HL-60/S4 treated with retinoic acid at 250 ng/mL for 4 days and 3 days (cell line): ENCODE measurements at regions not wholly inside any gene's neighbourhood (a gene's known extent, or its start where the extent isn't known, plus 50 kb on each side); places are given as distances from the start of the nearest gene placed in this dataset.
"Not testable (repeated sequence)": the region's sequence is repeated elsewhere in the genome, so short reads cannot be mapped to it uniquely, and the experiment has no call there.

Experiments
- in situ Hi-C: fragments of 300-500 bp; cut with MboI; formaldehyde crosslinking; loops from 2 replicates; pipeline ENCODE4 v1.7.0; 2022; ENCODE audit warnings: low sequenced_read_pairs

GRCh38 chr18:22790545-22791309, 142.4 kb upstream of the RBBP8 start:
- in situ Hi-C loops = no loop called here

GRCh38 chr18:22791310-22791610, 141.9 kb upstream of the RBBP8 start:
- in situ Hi-C loops = no loop called here

- in situ Hi-C loops = no loop called here
Measured at GRCh38 chr18:22796113-22796512, 137.0 kb upstream of the RBBP8 start.

DNA sequence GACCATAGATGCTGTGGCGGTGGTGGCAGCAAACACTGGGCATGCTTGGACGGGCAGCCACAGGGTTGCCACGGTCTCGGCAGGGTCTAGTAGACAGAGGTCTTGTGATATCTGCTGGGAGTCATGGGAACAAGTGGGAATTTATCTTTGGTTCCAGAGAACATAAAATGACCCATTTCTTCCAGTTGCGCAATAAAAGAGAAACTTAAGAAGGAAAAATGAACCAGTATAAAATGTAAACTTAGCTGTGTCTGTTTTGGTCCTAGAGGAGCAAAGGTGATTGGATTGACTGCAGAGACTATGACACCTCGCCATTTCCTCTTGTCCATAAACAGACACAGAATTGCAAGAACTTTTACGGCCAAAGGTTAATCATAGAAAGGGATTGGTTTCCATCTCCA, 132.6 kb upstream of the RBBP8 start:
- in situ Hi-C loops = loop anchor here (25.0 kb wide), 2 partner anchors 187 to 612 kb away; no protein-coding TSS in a partner anchor

DNA sequence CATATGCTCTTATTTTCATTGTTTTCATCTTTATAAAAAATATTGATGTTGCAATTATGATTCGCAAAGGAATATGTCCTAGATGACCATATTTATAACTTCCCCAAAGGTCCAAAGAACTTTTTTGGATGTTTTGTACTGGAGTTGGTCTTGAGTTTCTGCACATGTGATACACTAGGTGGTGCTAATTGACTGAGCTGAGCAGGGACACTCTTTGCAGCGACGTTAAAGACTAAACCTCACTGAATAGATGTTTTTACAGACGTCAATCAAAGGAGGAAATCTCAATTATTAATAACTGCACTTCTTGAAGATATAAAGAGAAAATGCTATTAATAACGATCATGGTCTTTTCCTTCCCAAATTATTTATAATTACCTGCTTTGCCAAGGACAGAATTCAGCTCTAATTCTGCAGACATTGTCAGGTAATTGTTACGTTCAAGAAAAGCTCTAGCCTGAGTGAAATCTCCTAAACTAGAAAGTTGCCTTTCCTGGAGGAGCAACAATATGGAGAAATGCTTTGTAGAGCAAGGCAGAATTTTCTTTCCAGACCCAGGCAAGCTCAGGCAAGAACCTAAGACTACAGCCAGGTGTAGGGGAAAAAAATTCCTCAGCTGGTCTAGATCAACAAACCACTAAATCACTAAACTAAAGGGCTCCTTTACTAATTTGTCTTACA, 119.3 kb upstream of the RBBP8 start:
- in situ Hi-C loops = loop anchor here (25.0 kb wide), 2 partner anchors 174 to 599 kb away; no protein-coding TSS in a partner anchor

- in situ Hi-C loops = loop anchor here (25.0 kb wide), 2 partner anchors 173 to 598 kb away; no protein-coding TSS in a partner anchor
Measured at GRCh38 chr18:22814329-22814703, 118.8 kb upstream of the RBBP8 start.

DNA sequence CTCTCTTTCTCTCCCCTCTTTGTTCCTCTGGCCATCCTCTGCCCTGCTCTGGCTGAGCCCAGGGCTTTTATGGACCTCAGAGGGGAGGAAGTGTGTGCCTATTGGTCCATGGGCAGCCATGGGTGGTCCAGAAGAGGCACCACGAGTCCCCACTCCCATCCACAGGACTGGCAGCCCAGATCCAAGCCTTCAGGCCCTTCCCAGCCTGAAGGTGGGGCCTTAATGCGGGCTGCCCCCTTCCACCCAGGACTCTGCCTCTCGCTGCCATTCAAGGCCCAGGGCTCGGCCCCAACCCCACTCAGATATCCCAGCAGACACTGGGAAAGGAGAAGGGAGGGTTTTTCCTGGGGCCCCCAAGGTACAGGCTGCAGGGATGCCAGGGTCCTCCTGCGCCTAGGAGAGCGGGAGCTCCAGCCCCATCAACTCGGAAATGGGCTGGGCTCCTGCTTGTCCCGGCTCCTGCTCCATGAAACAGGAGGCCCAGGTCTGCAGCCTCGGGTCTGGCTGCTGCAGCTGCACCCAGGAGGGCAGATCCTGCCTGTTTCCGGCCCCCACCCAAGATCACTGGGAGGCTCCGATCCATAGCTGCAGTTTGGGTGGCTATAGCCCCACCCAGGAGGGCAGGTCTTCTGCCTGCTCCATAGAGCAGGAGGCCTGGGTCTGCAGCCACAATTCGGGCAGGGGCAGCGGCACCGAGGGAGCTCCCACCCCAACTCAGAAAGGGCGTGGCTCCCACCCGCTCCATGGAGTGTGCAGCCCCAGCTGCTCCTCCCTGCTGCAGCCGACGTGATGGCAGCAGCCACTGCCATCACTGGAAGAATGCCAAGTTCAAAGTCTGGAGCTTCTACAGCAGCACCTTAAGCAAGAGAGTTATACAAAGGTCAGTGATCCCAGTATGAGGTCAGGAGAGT, 116.6 kb upstream of the RBBP8 start:
- in situ Hi-C loops = loop anchor here (25.0 kb wide), 2 partner anchors 171 to 596 kb away; no protein-coding TSS in a partner anchor

DNA sequence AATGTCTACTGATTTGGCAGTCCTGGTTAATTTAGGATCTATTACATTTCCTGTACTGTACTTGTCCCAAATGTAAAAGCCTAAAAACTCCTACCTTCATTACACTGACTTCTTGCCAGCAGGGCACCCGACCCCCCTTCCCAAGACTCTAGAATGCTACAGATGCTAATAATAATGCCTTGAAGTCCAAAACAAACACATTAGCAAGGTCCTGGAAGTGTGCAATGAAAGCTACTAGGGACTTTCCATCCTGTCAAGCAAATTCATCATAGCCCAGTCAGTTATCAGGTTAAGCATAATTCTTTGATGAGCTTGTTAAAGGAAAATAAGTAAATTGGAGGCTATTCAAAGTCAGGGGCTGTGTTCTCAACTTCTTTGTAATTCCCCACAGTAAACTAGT, 115.3 kb upstream of the RBBP8 start:
- in situ Hi-C loops = loop anchor here (25.0 kb wide), 2 partner anchors 169 to 594 kb away; no protein-coding TSS in a partner anchor

- in situ Hi-C loops = loop anchor here (25.0 kb wide), 2 partner anchors 165 to 590 kb away; no protein-coding TSS in a partner anchor
Measured at GRCh38 chr18:22822024-22822423, 111.1 kb upstream of the RBBP8 start.

- in situ Hi-C loops = loop anchor here (25.0 kb wide), 2 partner anchors 164 to 589 kb away; no protein-coding TSS in a partner anchor
Measured at GRCh38 chr18:22822841-22823508, 110.2 kb upstream of the RBBP8 start.

GRCh38 chr18:22826726-22827125, 106.4 kb upstream of the RBBP8 start:
- in situ Hi-C loops = no loop called here

- in situ Hi-C loops = no loop called here
Measured at GRCh38 chr18:22827216-22827615, 105.9 kb upstream of the RBBP8 start.

DNA sequence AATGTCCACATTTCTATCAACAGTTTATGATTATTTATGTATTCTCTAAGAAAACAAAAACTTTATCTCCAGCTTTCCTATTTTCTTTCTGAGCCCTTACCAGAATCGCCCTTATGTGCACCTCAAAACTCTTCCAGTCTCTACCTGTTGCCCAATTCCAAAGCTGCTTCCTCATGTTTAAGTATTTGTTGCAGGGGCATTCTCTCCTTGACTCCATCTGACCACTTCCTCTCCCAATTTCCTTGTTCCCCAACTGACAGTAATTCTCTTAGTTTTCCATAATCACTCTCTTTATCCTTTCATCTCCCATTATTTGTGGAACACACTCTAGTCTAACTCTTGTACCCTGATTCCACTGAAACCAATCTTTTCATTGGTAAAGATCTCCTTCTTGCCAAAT, 105.4 kb upstream of the RBBP8 start:
- in situ Hi-C loops = no loop called here

GRCh38 chr18:22828171-22828570, 105.0 kb upstream of the RBBP8 start:
- in situ Hi-C loops = no loop called here

DNA sequence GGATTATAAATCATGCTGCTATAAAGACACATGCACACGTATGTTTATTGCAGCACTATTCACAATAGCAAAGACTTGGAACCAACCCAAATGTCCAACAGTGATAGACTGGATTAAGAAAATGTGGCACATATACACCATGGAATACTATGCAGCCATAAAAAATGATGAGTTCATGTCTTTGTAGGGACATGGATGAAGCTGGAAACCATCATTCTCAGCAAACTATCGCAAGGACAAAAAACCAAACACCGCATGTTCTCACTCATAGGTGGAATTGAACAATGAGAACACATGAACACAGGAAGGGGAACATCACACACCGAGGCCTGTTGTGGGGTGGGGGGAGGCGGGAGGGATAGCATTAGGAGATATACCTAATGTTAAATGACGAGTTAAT, 104.5 kb upstream of the RBBP8 start:
- in situ Hi-C loops = not testable (repeated sequence)

DNA sequence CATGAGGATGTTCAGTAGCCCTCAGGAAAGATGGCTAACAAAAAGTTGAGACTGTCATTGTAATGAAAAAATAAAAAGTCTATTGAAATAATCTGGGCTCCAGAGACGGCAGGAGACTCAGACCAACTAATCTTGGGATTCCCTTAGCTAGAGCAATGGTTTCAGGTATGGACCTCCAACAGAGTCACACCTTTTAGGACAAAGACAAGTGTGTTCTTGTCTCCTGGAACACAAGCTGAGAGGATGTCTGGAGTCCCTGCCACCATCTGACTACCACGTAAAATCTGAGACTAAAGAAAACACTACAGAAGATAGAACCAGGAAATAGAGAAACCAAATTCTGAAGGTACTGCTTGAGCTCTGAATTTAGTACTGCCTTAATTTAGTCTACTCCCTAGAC, 103.3 kb upstream of the RBBP8 start:
- in situ Hi-C loops = no loop called here

- in situ Hi-C loops = no loop called here
Measured at GRCh38 chr18:22830511-22830910, 102.6 kb upstream of the RBBP8 start.

DNA sequence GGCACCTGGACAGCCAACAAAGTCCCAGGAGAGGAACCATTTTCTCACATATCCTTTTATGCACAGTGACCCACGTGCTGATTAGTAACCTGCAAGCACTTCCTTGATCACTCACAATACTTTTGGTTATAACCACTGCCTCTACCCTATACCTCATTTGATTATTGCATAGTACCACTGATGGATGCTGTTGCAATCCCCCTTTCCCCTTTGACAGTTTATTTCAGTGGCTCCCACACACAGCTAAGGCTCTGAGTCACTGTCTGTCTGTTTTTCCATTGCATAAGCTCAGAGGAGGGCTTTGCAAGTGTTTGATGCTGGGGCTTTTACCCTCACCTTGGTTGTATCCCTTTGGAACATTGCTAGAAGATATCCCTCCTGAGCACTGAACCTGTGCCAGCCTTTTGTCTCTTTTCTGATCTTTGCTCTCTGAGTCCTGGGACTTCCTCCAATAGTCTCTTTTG, 101.7 kb upstream of the RBBP8 start:
- in situ Hi-C loops = no loop called here

GRCh38 chr18:22836932-22837331, 96.2 kb upstream of the RBBP8 start:
- in situ Hi-C loops = no loop called here

GRCh38 chr18:22838221-22838620, 94.9 kb upstream of the RBBP8 start:
- in situ Hi-C loops = no loop called here
